ENCODE measurements at regions not wholly inside any gene's neighbourhood (a gene's known extent, or its start where the extent isn't known, plus 50 kb on each side); places are given as distances from the start of the nearest gene placed in this dataset.

DNA sequence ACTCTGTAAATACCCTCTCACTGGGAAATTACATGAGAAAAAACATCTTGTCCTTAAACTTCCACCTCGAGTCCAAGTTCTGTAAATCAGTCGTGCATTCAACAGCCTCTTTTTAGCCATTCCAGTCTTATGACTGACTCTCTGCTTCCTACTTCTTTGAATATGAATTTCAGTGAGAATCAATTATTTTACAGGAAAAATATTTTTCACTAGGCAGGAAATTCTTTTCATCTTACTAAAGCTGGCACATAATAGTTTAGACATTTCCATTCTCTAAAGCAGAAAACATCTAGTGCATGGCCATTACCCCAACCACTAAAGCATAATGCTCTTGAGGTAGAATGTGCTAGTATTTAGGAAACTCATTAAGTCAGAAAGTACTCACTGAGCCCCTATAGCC lies 565.7 kb upstream of the FAT1 start:
- Histone ChIP-seq H3K23ac (ENCODE audit: insufficient read length) (no peak overlapping the region), H3K79me2 (ENCODE audit: control insufficient read depth in 1 of 2, insufficient read depth in 2 of 2, low read length in 2 of 2) (no peaks in the 10 kb centered on the region), H3K9me3 (ENCODE audit: insufficient read depth in 2 of 2, low read depth in 1 of 2, low read length in 1 of 2) (no peaks in the 10 kb centered on the region), H2AFZ (ENCODE audit: low read length) (no peak overlapping the region), H3K4me2 (ENCODE audit: insufficient read depth in 1 of 2, low read depth in 2 of 2, low read length in 2 of 2) (no peak overlapping the region), H3K4me3 (ENCODE audit: extremely low read depth in 1 of 4, insufficient read depth in 2 of 4, low read depth in 3 of 4, low read length in 4 of 4) (no peak overlapping the region), H2BK15ac (ENCODE audit: low read length) (no peak overlapping the region), H3K4ac (replicated peaks; ENCODE audit: insufficient read length, low read depth, low read length) (no peak overlapping the region), H3K18ac (ENCODE audit: extremely low read depth, low read length) (no peak overlapping the region), H3K9ac (replicated peaks in 1 of 4; ENCODE audit: extremely low read depth in 1 of 4, low read depth in 3 of 4, low read length in 3 of 4) (no peak overlapping the region), H4K91ac (replicated peaks; ENCODE audit: insufficient read length, low read length) (no peak overlapping the region), H3K36me3 (ENCODE audit: control insufficient read depth in 2 of 4, insufficient read depth in 4 of 4, low read length in 3 of 4) (no peaks in the 10 kb centered on the region), H3K79me1 (ENCODE audit: low read depth, low read length) (no peaks in the 10 kb centered on the region), H3K23me2 (ENCODE audit: low read depth, low read length) (no peaks in the 10 kb centered on the region), H2BK12ac (ENCODE audit: low read depth, low read length) (no peak overlapping the region), H2BK120ac (replicated peaks; ENCODE audit: low read depth, low read length) (no peak overlapping the region), H3K14ac (ENCODE audit: insufficient read length) (no peak overlapping the region), H3K27me3 (replicated peaks in 1 of 4; ENCODE audit: control insufficient read depth in 3 of 4, extremely low read depth in 1 of 4, insufficient read depth in 3 of 4, low read length in 3 of 4) (no peaks in the 10 kb centered on the region), H4K5ac (ENCODE audit: insufficient read length, low read depth, low read length) (no peak overlapping the region), H2BK5ac (ENCODE audit: low read depth, low read length) (no peak overlapping the region), H4K8ac (ENCODE audit: extremely low read depth, insufficient read depth, low read length) (no peak overlapping the region), H3K56ac (replicated peaks; ENCODE audit: insufficient read length, low read depth, low read length) (no peak overlapping the region), H2AK5ac (ENCODE audit: low read depth, low read length) (no peak overlapping the region), H3K27ac (ENCODE audit: low read depth, low read length) (no peak overlapping the region), H2BK20ac (ENCODE audit: low read length) (no peak overlapping the region), H4K20me1 (replicated peaks in 1 of 2; ENCODE audit: control insufficient read depth in 1 of 2, insufficient read depth in 2 of 2, low read length in 2 of 2) (no peaks in the 10 kb centered on the region), H3K4me1 (replicated peaks in 1 of 4; ENCODE audit: control insufficient read depth in 3 of 4, insufficient read depth in 4 of 4, low read length in 3 of 4) (no peaks in the 10 kb centered on the region)
- CTCF ChIA-PET (ENCODE audit: partially characterized antibody), result no interaction called here
- POLR2A ChIA-PET (ENCODE audit: partially characterized antibody), result no interaction called here
- no peak for TF ChIP-seq MAFK (IDR thresholded peaks at IDR 0.05; ENCODE audit: low read depth, low read length)
- DNase-seq (ENCODE audit: low read depth in 1 of 2, low spot score in 2 of 2) (no peak), FAIRE-seq (no peak)
- WGBS, 2 experiments (ENCODE audit: extremely low coverage in 1 of 2, insufficient coverage in 1 of 2, insufficient read length in 1 of 2, insufficient replicate concordance in 2 of 2, low coverage in 1 of 2, low lambda C conversion rate in 2 of 2, missing lambda C conversion rate in 1 of 2), result 39% methylated on average over 2 of the region's 2 CpGs; no CpG with 5 or more reads in 1 of the 2 experiments

All from H1 (cell line).